GM12878 (cell line): ENCODE measurements at regions not wholly inside any gene's neighbourhood (a gene's known extent, or its start where the extent isn't known, plus 50 kb on each side); places are given as distances from the start of the nearest gene placed in this dataset.

ENCODE experiments used
- BMI1 ChIP-seq: fragments of 450-650 bp; IDR thresholded peaks from 2 replicates; pipeline ENCODE4 v1.6.1; 2016; ENCODE audit warnings: mild to moderate bottlenecking, moderate library complexity, borderline replicate concordance
- CEBPB ChIP-seq, 2 experiments: fragments of 150-350 bp in 1 of 2; IDR thresholded peaks; 2 replicates each; pipeline ENCODE4 v1.6.1; 2012 to 2014; ENCODE audit warnings: low read depth in 2 of 2, low read length in 2 of 2, borderline replicate concordance in 1 of 2, inconsistent platforms in 1 of 2
- CREM ChIP-seq: IDR thresholded peaks from 2 replicates; pipeline ENCODE4 v1.6.1; 2014; ENCODE audit warnings: antibody characterized with exemption, low read depth
- CUX1 ChIP-seq: IDR thresholded peaks from 2 replicates; pipeline ENCODE4 v1.6.1; 2012; ENCODE audit warnings: improper control_type of control experiment, low read depth, low read length; ENCODE audit not compliant: insufficient replicate concordance
- KLF5 ChIP-seq: fragments of 450-650 bp; IDR thresholded peaks from 2 replicates; pipeline ENCODE4 v1.6.1; 2014; ENCODE audit warnings: mild to moderate bottlenecking; ENCODE audit not compliant: partially characterized antibody
- PAX8 ChIP-seq: fragments of 450-650 bp; IDR thresholded peaks from 2 replicates; pipeline ENCODE4 v1.6.1; 2017; ENCODE audit warnings: mild to moderate bottlenecking, moderate library complexity
- PRDM15 ChIP-seq: fragments of 450-650 bp; formaldehyde crosslinking; IDR thresholded peaks from 2 replicates; pipeline ENCODE4 v1.4.0; 2020; ENCODE audit warnings: mild to moderate bottlenecking, moderate library complexity
- RB1 ChIP-seq: fragments of 450-650 bp; formaldehyde crosslinking; IDR thresholded peaks from 2 replicates; pipeline ENCODE4 v1.6.1; 2017; ENCODE audit warnings: mild to moderate bottlenecking, borderline replicate concordance
- ZBED1 ChIP-seq: IDR thresholded peaks from 2 replicates; pipeline ENCODE4 v1.6.1; 2016; ENCODE audit warnings: borderline replicate concordance

GRCh38 chr12:16914853-16915252 lies 308.9 kb upstream of the LMO3 start (continued):
- TF ChIP-seq CUX1, result no peak
- TF ChIP-seq RB1, result no peak
- no peak for TF ChIP-seq CREM
- no peak for TF ChIP-seq PAX8
- TF ChIP-seq PRDM15 (CRISPR knock-in tag), result no peak
- TF ChIP-seq KLF5, result no peak
- no peak for TF ChIP-seq ZBED1
- TF ChIP-seq BMI1, result no peak
- TF ChIP-seq CEBPB (IDR thresholded peaks at IDR 0.05; ENCODE audit: borderline replicate concordance in 1 of 2, low read depth in 2 of 2, low read length in 2 of 2), result no peak
